ENCODE measurements at regions not wholly inside any gene's neighbourhood (a gene's known extent, or its start where the extent isn't known, plus 50 kb on each side); places are given as distances from the start of the nearest gene placed in this dataset.

GRCh38 chr14:58783792-58784511 lies 146.2 kb downstream of the DACT1 start:
- no peak for DNase-seq (ENCODE audit: low spot score)

- DNase-seq (ENCODE audit: low spot score): no peak
Observed at GRCh38 chr14:58784931-58785330, 147.2 kb downstream of the DACT1 start.

GRCh38 chr14:58785701-58786100 lies 147.9 kb downstream of the DACT1 start:
- no peak for DNase-seq (ENCODE audit: low spot score)

GRCh38 chr14:58787592-58787991 lies 149.8 kb downstream of the DACT1 start:
- DNase-seq (ENCODE audit: low spot score): no peak

GRCh38 chr14:58788655-58789503 lies 151.1 kb downstream of the DACT1 start:
- DNase-seq (ENCODE audit: low spot score): no peak

GRCh38 chr14:58789736-58790135 lies 152.0 kb downstream of the DACT1 start:
- no peak for DNase-seq (ENCODE audit: low spot score)

GRCh38 chr14:58792416-58792815 lies 154.7 kb downstream of the DACT1 start:
- DNase-seq (ENCODE audit: low spot score): no peak

GRCh38 chr14:58793131-58793740 lies 155.5 kb downstream of the DACT1 start:
- no peak for DNase-seq (ENCODE audit: low spot score)

GRCh38 chr14:58794993-58795762 lies 157.4 kb downstream of the DACT1 start:
- DNase-seq (ENCODE audit: low spot score): no peak

GRCh38 chr14:58796242-58797009 lies 158.7 kb downstream of the DACT1 start:
- no peak for DNase-seq (ENCODE audit: low spot score)

- no peak for DNase-seq (ENCODE audit: low spot score)
Observed at GRCh38 chr14:58797010-58797429, 159.3 kb downstream of the DACT1 start.

- no peak for DNase-seq (ENCODE audit: low spot score)
Observed at GRCh38 chr14:58798173-58798572, 160.4 kb downstream of the DACT1 start.

- DNase-seq (ENCODE audit: low spot score): no peak
Observed at GRCh38 chr14:58801086-58801485, 163.3 kb downstream of the DACT1 start.

- DNase-seq (ENCODE audit: low spot score): no peak
Observed at GRCh38 chr14:58805057-58805456, 167.3 kb downstream of the DACT1 start.

GRCh38 chr14:58805605-58806409 lies 168.0 kb downstream of the DACT1 start:
- peak; percentile 5 for DNase-seq (ENCODE audit: low spot score)

- no peak for DNase-seq (ENCODE audit: low spot score)
Observed at GRCh38 chr14:58807191-58807590, 169.4 kb downstream of the DACT1 start.

GRCh38 chr14:58808828-58809227 lies 171.1 kb downstream of the DACT1 start:
- no peak for DNase-seq (ENCODE audit: low spot score)

- no peak for DNase-seq (ENCODE audit: low spot score)
Observed at GRCh38 chr14:58809520-58809919, 171.8 kb downstream of the DACT1 start.

GRCh38 chr14:58812050-58812910 lies 174.5 kb downstream of the DACT1 start:
- DNase-seq (ENCODE audit: low spot score): no peak

Measured in A172 (cell line).